Pancreas (tissue), 10 donors: ENCODE measurements at regions not wholly inside any gene's neighbourhood (a gene's known extent, or its start where the extent isn't known, plus 50 kb on each side); places are given as distances from the start of the nearest gene placed in this dataset.

ENCODE experiments used
- ATAC-seq, 4 donors: fragments of 200-7000 bp; cut with Tn5 transposase; one replicate each; pipeline versions ENCODE4 v1.8.0 to v1.9.1; 2020; ENCODE audit warnings: mild to moderate bottlenecking in 4 of 4, moderate library complexity in 4 of 4
- DNase-seq, 6 donors: peaks; one replicate each; pipeline ENCODE4 v3.0.0-alpha.2; 2020
- FAIRE-seq: peaks from 2 replicates; lab custom pipeline; 2012; peaks lifted over from hg19 to GRCh38; lab: Jason Lieb, UNC
- H3K27ac ChIP-seq, 4 donors: fragments of 200-600 bp; sonication (generic); 1 replicate in 3 of 4; 2 replicates in 1 of 4; pipeline versions ENCODE4 v1.5.0 to v1.8.0; 2020
- H3K27me3 ChIP-seq, 4 donors: fragments of 200-600 bp; one replicate each; pipeline ENCODE4 v1.8.0; 2021
- H3K36me3 ChIP-seq, 3 donors: fragments of 200-600 bp; sonication (generic) in 1 of 3; one replicate each; pipeline versions ENCODE4 v1.5.0 to v1.8.0; 2020 to 2021
- H3K4me1 ChIP-seq, 3 donors: fragments of 200-600 bp; one replicate each; pipeline ENCODE4 v1.8.0; 2021
- H3K4me3 ChIP-seq, 4 donors: fragments of 200-600 bp; sonication (generic) in 2 of 4; one replicate each; pipeline versions ENCODE4 v1.5.0 to v1.8.0; 2020 to 2021
- H3K9me3 ChIP-seq, 4 donors: fragments of 200-600 bp; one replicate each; pipeline ENCODE4 v1.8.0; 2021
- WGBS, 2 donors: extraction: QIAGEN DNeasy Blood & Tissue Kit; methylation state at CpG; one replicate each; pipeline ENCODE4 v1.1.7; 2013; 5-methylcytosine and 5-hydroxymethylcytosine counted together
- intact Hi-C, 3 donors: fragments of 100-400 bp; cut with DNase I; formaldehyde crosslinking; loops; one replicate each; pipeline versions ENCODE4 v1.11.1 to v1.14.2; 2022
- TF ChIP-seq, protein P1 (sequence below), 4 donors: fragments of 200-600 bp; sonication (generic) in 3 of 4; IDR thresholded peaks; one replicate each; pipeline versions ENCODE4 v1.5.0 to v1.8.0; 2021; ENCODE audit warnings: antibody characterized with exemption in 4 of 4
- donor health status: healthy with polysubstance abuse.
- donor health status: DM: no; HTN: no; CAD: no; lungs with moderate emphysema.
- donor health status: DM: no; HTN: no; CAD: no.
- donor health status: control.
- donor health status: control.
- donor health status: Bipolar disorder and iron deficiency.
- donor health status: DM: yes; HTN: yes; CAD: no.
- donor health status: DM: no; HTN: no; CAD: no.
- donor health status: DM: no; HTN: no; CAD: no.
- donor health status: DM: yes; HTN: yes; CAD: no.

- no peak overlapping the region for H3K4me3 ChIP-seq
- DNase-seq (no peak), FAIRE-seq (no peak), ATAC-seq (no peak)
- TF ChIP-seq, protein P1, sequence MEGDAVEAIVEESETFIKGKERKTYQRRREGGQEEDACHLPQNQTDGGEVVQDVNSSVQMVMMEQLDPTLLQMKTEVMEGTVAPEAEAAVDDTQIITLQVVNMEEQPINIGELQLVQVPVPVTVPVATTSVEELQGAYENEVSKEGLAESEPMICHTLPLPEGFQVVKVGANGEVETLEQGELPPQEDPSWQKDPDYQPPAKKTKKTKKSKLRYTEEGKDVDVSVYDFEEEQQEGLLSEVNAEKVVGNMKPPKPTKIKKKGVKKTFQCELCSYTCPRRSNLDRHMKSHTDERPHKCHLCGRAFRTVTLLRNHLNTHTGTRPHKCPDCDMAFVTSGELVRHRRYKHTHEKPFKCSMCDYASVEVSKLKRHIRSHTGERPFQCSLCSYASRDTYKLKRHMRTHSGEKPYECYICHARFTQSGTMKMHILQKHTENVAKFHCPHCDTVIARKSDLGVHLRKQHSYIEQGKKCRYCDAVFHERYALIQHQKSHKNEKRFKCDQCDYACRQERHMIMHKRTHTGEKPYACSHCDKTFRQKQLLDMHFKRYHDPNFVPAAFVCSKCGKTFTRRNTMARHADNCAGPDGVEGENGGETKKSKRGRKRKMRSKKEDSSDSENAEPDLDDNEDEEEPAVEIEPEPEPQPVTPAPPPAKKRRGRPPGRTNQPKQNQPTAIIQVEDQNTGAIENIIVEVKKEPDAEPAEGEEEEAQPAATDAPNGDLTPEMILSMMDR (IDR thresholded peaks at IDR 0.05), result no peak
- H3K9me3 ChIP-seq, result no peaks in the 10 kb centered on the region
- 65 to 81% methylated on average over 11 of the region's 11 CpGs for WGBS, 2 donors
- H3K27ac ChIP-seq, result no peak overlapping the region
- H3K36me3 ChIP-seq, result no peaks in the 10 kb centered on the region
- no peaks in the 10 kb centered on the region for H3K4me1 ChIP-seq
- intact Hi-C loops, result no loop called here
- no peaks in the 10 kb centered on the region for H3K27me3 ChIP-seq
Measured at GRCh38 chr20:60139663-60140446, 181.6 kb downstream of the CDH26 start.

GRCh38 chr20:60142587-60142986 is 184.4 kb downstream of the CDH26 start:
- no peaks in the 10 kb centered on the region for H3K9me3 ChIP-seq
- WGBS, 2 donors, result 12 to 15% methylated on average over 1 of the region's 1 CpG
- no peak overlapping the region for H3K4me3 ChIP-seq
- ATAC-seq (no peak), DNase-seq (no peak), FAIRE-seq (no peak)
- no peak overlapping the region for H3K27ac ChIP-seq
- H3K36me3 ChIP-seq, result no peaks in the 10 kb centered on the region
- TF ChIP-seq, protein P1 (IDR thresholded peaks at IDR 0.05), result no peak
- H3K27me3 ChIP-seq, result no peaks in the 10 kb centered on the region
- intact Hi-C loops, result no loop called here
- no peaks in the 10 kb centered on the region for H3K4me1 ChIP-seq

DNA sequence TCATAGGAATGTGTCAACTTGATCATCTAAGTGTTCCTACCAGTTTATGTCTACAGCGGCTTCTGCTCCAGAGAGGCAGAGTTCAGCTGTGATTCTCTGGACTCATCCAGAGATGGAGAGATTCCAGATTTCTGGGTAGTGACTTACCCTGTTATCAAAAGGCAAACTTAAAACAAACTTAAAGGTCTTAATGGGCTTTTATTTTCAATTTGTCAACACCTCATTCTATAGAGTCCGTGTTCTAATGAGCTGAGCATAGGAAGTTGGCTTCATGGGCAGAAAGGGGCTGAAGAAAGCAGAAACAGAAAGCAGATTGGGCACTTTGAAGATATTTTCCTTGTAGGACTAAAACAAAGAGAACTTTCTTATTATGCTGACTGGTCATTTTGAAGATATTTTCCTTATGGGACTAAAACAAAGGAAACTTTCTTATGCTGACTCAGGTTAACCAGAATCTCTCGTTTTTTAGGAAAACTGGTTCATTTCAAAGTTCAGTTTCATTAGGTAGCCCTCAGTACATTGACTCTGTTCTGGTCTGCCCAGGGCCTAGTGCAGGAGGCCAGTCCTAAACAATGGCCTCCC is 185.1 kb downstream of the CDH26 start:
- H3K4me3 ChIP-seq, result no peak overlapping the region
- no peaks in the 10 kb centered on the region for H3K4me1 ChIP-seq
- H3K27me3 ChIP-seq, result no peaks in the 10 kb centered on the region
- ATAC-seq (no peak), FAIRE-seq (no peak), DNase-seq (no peak)
- no peak overlapping the region for H3K27ac ChIP-seq
- 64 to 71% methylated on average over 3 of the region's 3 CpGs for WGBS, 2 donors
- intact Hi-C loops, result no loop called here
- TF ChIP-seq, protein P1 (IDR thresholded peaks at IDR 0.05), result no peak
- H3K9me3 ChIP-seq, result no peaks in the 10 kb centered on the region
- H3K36me3 ChIP-seq, result no peaks in the 10 kb centered on the region

- ATAC-seq (no peak), FAIRE-seq (no peak), DNase-seq (no peak)
- intact Hi-C loops, result no loop called here
- no peak overlapping the region for H3K27ac ChIP-seq
- H3K4me1 ChIP-seq, result no peaks in the 10 kb centered on the region
- H3K27me3 ChIP-seq, result no peaks in the 10 kb centered on the region
- 90 to 95% methylated on average over 3 of the region's 3 CpGs for WGBS, 2 donors
- H3K9me3 ChIP-seq, result no peaks in the 10 kb centered on the region
- no peak overlapping the region for H3K4me3 ChIP-seq
- TF ChIP-seq, protein P1 (IDR thresholded peaks at IDR 0.05), result no peak
- H3K36me3 ChIP-seq, result no peaks in the 10 kb centered on the region
Measured at GRCh38 chr20:60144404-60144803, 186.2 kb downstream of the CDH26 start.

DNA sequence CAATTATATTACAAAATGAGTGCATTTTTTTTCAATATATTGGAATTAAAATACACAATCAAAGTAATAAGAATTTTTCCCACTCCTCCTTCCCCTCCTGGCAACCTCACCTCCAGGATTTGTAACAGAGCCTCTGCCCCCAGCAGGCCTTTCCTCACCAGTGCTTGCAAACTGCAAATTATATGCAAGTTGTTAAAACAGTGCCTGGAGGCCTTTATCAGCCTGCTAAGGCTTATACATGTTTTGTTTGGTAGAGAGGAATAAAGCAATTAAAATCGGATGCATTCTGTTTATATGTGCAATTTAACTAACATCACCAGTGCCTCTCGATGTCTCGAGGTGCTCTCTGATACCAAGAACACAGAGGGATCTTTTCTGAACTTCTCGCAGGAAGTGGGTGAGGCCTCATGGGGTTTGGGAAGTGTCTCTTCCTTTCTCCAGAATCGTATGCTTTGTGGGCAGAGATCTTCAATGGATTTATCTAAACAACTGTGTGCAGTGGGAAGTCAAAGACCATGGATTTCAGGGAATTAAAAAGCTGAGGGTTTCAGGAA is 186.8 kb downstream of the CDH26 start:
- H3K4me1 ChIP-seq, result no peaks in the 10 kb centered on the region
- no peak overlapping the region for H3K27ac ChIP-seq
- intact Hi-C loops, result no loop called here
- H3K27me3 ChIP-seq, result no peaks in the 10 kb centered on the region
- ATAC-seq (no peak), FAIRE-seq (no peak), DNase-seq (no peak)
- H3K4me3 ChIP-seq, result no peak overlapping the region
- no peaks in the 10 kb centered on the region for H3K36me3 ChIP-seq
- TF ChIP-seq, protein P1 (IDR thresholded peaks at IDR 0.05), result no peak
- WGBS, 2 donors, result 47 to 65% methylated on average over 5 of the region's 5 CpGs
- H3K9me3 ChIP-seq, result no peaks in the 10 kb centered on the region
